Testis (tissue), 2 donors: ENCODE measurements at regions not wholly inside any gene's neighbourhood (a gene's known extent, or its start where the extent isn't known, plus 50 kb on each side); places are given as distances from the start of the nearest gene placed in this dataset.

Experiments used
- DNase-seq: peaks from one replicate; pipeline ENCODE4 v3.0.0-alpha.2; 2019
- H3K27ac ChIP-seq, 2 donors: fragments of 200-600 bp; sonication (generic); one replicate each; pipeline ENCODE4 v1.5.1; 2019
- H3K27me3 ChIP-seq: fragments of 200-600 bp; sonication (generic); one replicate; pipeline ENCODE4 v1.5.1; 2019
- H3K36me3 ChIP-seq: fragments of 200-600 bp; sonication (generic); one replicate; pipeline ENCODE4 v1.5.1; 2017; ENCODE audit warnings: low read depth; ENCODE audit errors: missing control alignments
- H3K4me1 ChIP-seq: fragments of 200-600 bp; sonication (generic); one replicate; pipeline ENCODE4 v1.5.1; 2019
- H3K4me3 ChIP-seq, 2 donors: fragments of 200-600 bp; sonication (generic); one replicate each; pipeline ENCODE4 v1.5.1; 2017 to 2019
- H3K9me3 ChIP-seq: fragments of 200-600 bp; sonication (generic); one replicate; pipeline ENCODE4 v1.5.1; 2017
- CTCF ChIP-seq, 3 experiments: fragments of 450-650 bp in 2 of 3; fragments of 200-600 bp in 1 of 3; sonication (generic) in 1 of 3; IDR thresholded peaks; one replicate each; pipeline ENCODE4 v1.5.1; 2016 to 2019; ENCODE audit warnings: antibody characterized with exemption in 3 of 3, mild to moderate bottlenecking in 2 of 3, moderate library complexity in 1 of 3
- POLR2A ChIP-seq: fragments of 450-650 bp; IDR thresholded peaks from one replicate; pipeline ENCODE4 v1.6.1; 2017; ENCODE audit warnings: antibody characterized with exemption, mild to moderate bottlenecking, moderate library complexity
- WGBS, 2 donors: methylation state at CpG; one replicate each; pipeline ENCODE4 v1.1.5; 2018; 5-methylcytosine and 5-hydroxymethylcytosine counted together
- intact Hi-C: fragments of 100-400 bp; cut with DNase I; formaldehyde crosslinking; loops from one replicate; pipeline ENCODE4 v1.15.1; 2023; ENCODE audit warnings: low total_unique reads

- DNase-seq = no peak
- no peaks in the 10 kb centered on the region for H3K36me3 ChIP-seq
- no peaks in the 10 kb centered on the region for H3K27me3 ChIP-seq
- no peaks in the 10 kb centered on the region for H3K9me3 ChIP-seq
- intact Hi-C loops = no loop called here
- H3K27ac ChIP-seq = no peak overlapping the region
- no peaks in the 10 kb centered on the region for H3K4me1 ChIP-seq
- H3K4me3 ChIP-seq = no peak overlapping the region
- TF ChIP-seq CTCF (IDR thresholded peaks at IDR 0.05) = no peak
- no peak for TF ChIP-seq POLR2A
- 82 to 95% methylated on average over 1 of the region's 1 CpG for WGBS, 2 donors
Observed at GRCh38 chr5:136924490-136924889, 559.1 kb upstream of the TRPC7 start.

GRCh38 chr5:136910625-136911024 lies 545.3 kb upstream of the TRPC7 start:
- 96% methylated on average over 2 of the region's 2 CpGs; no CpG with 5 or more reads in 1 of the 2 donors for WGBS, 2 donors
- DNase-seq = no peak
- no peak for TF ChIP-seq CTCF (IDR thresholded peaks at IDR 0.05)
- TF ChIP-seq POLR2A = no peak
- intact Hi-C loops = no loop called here
- H3K36me3 ChIP-seq = no peaks in the 10 kb centered on the region
- H3K4me3 ChIP-seq = no peak overlapping the region
- no peaks in the 10 kb centered on the region for H3K4me1 ChIP-seq
- H3K27ac ChIP-seq = no peak overlapping the region
- H3K9me3 ChIP-seq = no peaks in the 10 kb centered on the region
- no peaks in the 10 kb centered on the region for H3K27me3 ChIP-seq

- H3K27ac ChIP-seq = no peak overlapping the region
- no peaks in the 10 kb centered on the region for H3K27me3 ChIP-seq
- no peaks in the 10 kb centered on the region for H3K4me1 ChIP-seq
- TF ChIP-seq CTCF (IDR thresholded peaks at IDR 0.05) (no peak), POLR2A (no peak)
- intact Hi-C loops = no loop called here
- no peak overlapping the region for H3K4me3 ChIP-seq
- no peaks in the 10 kb centered on the region for H3K36me3 ChIP-seq
- 87 to 93% methylated on average over 2 of the region's 2 CpGs for WGBS, 2 donors
- no peak for DNase-seq
- H3K9me3 ChIP-seq = no peaks in the 10 kb centered on the region
Observed at GRCh38 chr5:136909906-136910305, 544.6 kb upstream of the TRPC7 start.

GRCh38 chr5:136907371-136907770 lies 542.0 kb upstream of the TRPC7 start:
- no peak overlapping the region for H3K4me3 ChIP-seq
- TF ChIP-seq CTCF (IDR thresholded peaks at IDR 0.05) = no peak
- no peak for TF ChIP-seq POLR2A
- H3K27me3 ChIP-seq = no peaks in the 10 kb centered on the region
- H3K36me3 ChIP-seq = no peaks in the 10 kb centered on the region
- H3K4me1 ChIP-seq = no peaks in the 10 kb centered on the region
- no peaks in the 10 kb centered on the region for H3K9me3 ChIP-seq
- intact Hi-C loops = no loop called here
- DNase-seq = no peak
- WGBS, 2 donors = 69 to 75% methylated on average over 3 of the region's 3 CpGs
- H3K27ac ChIP-seq = no peak overlapping the region

- H3K9me3 ChIP-seq = no peaks in the 10 kb centered on the region
- no peaks in the 10 kb centered on the region for H3K27me3 ChIP-seq
- TF ChIP-seq CTCF (IDR thresholded peaks at IDR 0.05) (no peak), POLR2A (no peak)
- H3K27ac ChIP-seq = no peak overlapping the region
- H3K4me3 ChIP-seq = no peak overlapping the region
- WGBS, 2 donors = 80 to 88% methylated on average over 1 of the region's 1 CpG
- no peaks in the 10 kb centered on the region for H3K36me3 ChIP-seq
- intact Hi-C loops = no loop called here
- no peak for DNase-seq
- no peaks in the 10 kb centered on the region for H3K4me1 ChIP-seq
Observed at GRCh38 chr5:136906545-136906944, 541.2 kb upstream of the TRPC7 start.
